Keratinocyte (primary cell): ENCODE measurements at regions not wholly inside any gene's neighbourhood (a gene's known extent, or its start where the extent isn't known, plus 50 kb on each side); places are given as distances from the start of the nearest gene placed in this dataset.

Experiments used
- DNase-seq: peaks from one replicate; pipeline ENCODE4 v3.0.0-alpha.2; 2011; ENCODE audit warnings: low read depth, missing footprints, low spot score
- FAIRE-seq: peaks from 2 replicates; lab custom pipeline; 2011; peaks lifted over from hg19 to GRCh38; lab: Jason Lieb, UNC
- H2AFZ ChIP-seq: 2 replicates; pipeline ENCODE4 v1.6.0; 2012; ENCODE audit warnings: low read length, control low read depth, inconsistent platforms; ENCODE audit not compliant: control insufficient read depth
- H3K27ac ChIP-seq: 2 replicates; pipeline ENCODE4 v1.5.1; 2011; ENCODE audit warnings: low read length; ENCODE audit not compliant: control insufficient read depth, insufficient read depth
- H3K27me3 ChIP-seq: 3 replicates; pipeline ENCODE4 v1.6.0; 2011; ENCODE audit warnings: low read length; ENCODE audit not compliant: control insufficient read depth, insufficient read depth; ENCODE audit errors: extremely low read depth
- H3K36me3 ChIP-seq, 2 experiments: 2 replicates in 1 of 2; 3 replicates in 1 of 2; pipeline ENCODE4 v1.5.1; 2011; ENCODE audit warnings: low read length in 2 of 2, mild to moderate bottlenecking in 1 of 2; ENCODE audit not compliant: control insufficient read depth in 2 of 2, insufficient read depth in 2 of 2; ENCODE audit errors: extremely low read depth in 1 of 2
- H3K4me1 ChIP-seq: 3 replicates; pipeline ENCODE4 v1.5.1; 2011; ENCODE audit warnings: low read length; ENCODE audit not compliant: control insufficient read depth, insufficient read depth; ENCODE audit errors: extremely low read depth
- H3K4me2 ChIP-seq: 3 replicates; pipeline ENCODE4 v1.6.0; 2011; ENCODE audit warnings: low read depth, low read length; ENCODE audit not compliant: control insufficient read depth, insufficient read depth; ENCODE audit errors: extremely low read depth
- H3K4me3 ChIP-seq, 3 experiments: fragments of 200-600 bp in 1 of 3; sonication (generic) in 1 of 3; 2 replicates in 2 of 3; 3 replicates in 1 of 3; pipeline ENCODE4 v1.5.1; 2011 to 2016; ENCODE audit warnings: low read length in 3 of 3, mild to moderate bottlenecking in 3 of 3, control low read depth in 2 of 3, inconsistent platforms in 1 of 3, low read depth in 1 of 3, mixed read lengths in 1 of 3, mixed run types in 1 of 3, moderate library complexity in 1 of 3; ENCODE audit not compliant: control insufficient read depth in 2 of 3, insufficient read depth in 2 of 3; ENCODE audit errors: extremely low read depth in 1 of 3
- H3K79me2 ChIP-seq: 2 replicates; pipeline ENCODE4 v1.6.0; 2012; ENCODE audit warnings: low read length; ENCODE audit not compliant: control insufficient read depth, insufficient read depth
- H3K9ac ChIP-seq: 3 replicates; pipeline ENCODE4 v1.6.0; 2011; ENCODE audit warnings: low read length; ENCODE audit not compliant: control insufficient read depth, insufficient read depth; ENCODE audit errors: extremely low read depth
- H3K9me1 ChIP-seq: 3 replicates; pipeline ENCODE4 v1.6.0; 2011; ENCODE audit warnings: low read length; ENCODE audit not compliant: control insufficient read depth, insufficient read depth; ENCODE audit errors: extremely low read depth
- H3K9me3 ChIP-seq: 2 replicates; pipeline ENCODE4 v1.5.1; 2012; ENCODE audit warnings: low read depth, low read length; ENCODE audit not compliant: control insufficient read depth
- H4K20me1 ChIP-seq: 3 replicates; pipeline ENCODE4 v1.6.0; 2011; ENCODE audit warnings: low read length; ENCODE audit not compliant: control insufficient read depth, insufficient read depth; ENCODE audit errors: extremely low read depth
- CTCF ChIP-seq, 3 experiments: IDR thresholded peaks in 1 of 3; conservative IDR thresholded peaks in 1 of 3; optimal IDR thresholded peaks in 1 of 3; 2 replicates in 2 of 3; 3 replicates in 1 of 3; pipeline versions ENCODE3 to v1.5.1; 2011; ENCODE audit warnings: low read length in 3 of 3, mild to moderate bottlenecking in 3 of 3, moderate library complexity in 2 of 3, control low read depth in 1 of 3, inconsistent platforms in 1 of 3; ENCODE audit not compliant: insufficient read depth in 2 of 3; ENCODE audit errors: extremely low read depth in 1 of 3
- EZH2 ChIP-seq: IDR thresholded peaks from one replicate; pipeline ENCODE4 v1.6.1; 2012; ENCODE audit warnings: inconsistent platforms, mild to moderate bottlenecking, low read length, moderate library complexity
- dilution Hi-C: fragments of 300-500 bp; cut with MboI; formaldehyde crosslinking; loops from one replicate; pipeline ENCODE4 v1.7.0; 2020; ENCODE audit warnings: low sequenced_read_pairs; ENCODE audit not compliant: extremely low pct_ligation_motif_present

GRCh38 chr16:65954446-65954845 lies 412.0 kb upstream of the CDH5 start:
- TF ChIP-seq EZH2, result no peak
- TF ChIP-seq CTCF (optimal IDR thresholded peaks at IDR 0.05 in 1 of 3, IDR thresholded peaks at IDR 0.05 in 1 of 3, conservative IDR thresholded peaks at IDR 0.05 in 1 of 3; ENCODE audit: extremely low read depth in 1 of 3, insufficient read depth in 2 of 3, low read length in 3 of 3), result no peak
- no peak overlapping the region for H3K4me3 ChIP-seq
- no peak for FAIRE-seq
- H3K9me3 ChIP-seq, result no peaks in the 10 kb centered on the region
- H4K20me1 ChIP-seq, result no peaks in the 10 kb centered on the region
- no peaks in the 10 kb centered on the region for H3K27me3 ChIP-seq
- H3K9me1 ChIP-seq, result no peaks in the 10 kb centered on the region
- no peaks in the 10 kb centered on the region for H3K79me2 ChIP-seq
- no peak overlapping the region for H3K9ac ChIP-seq
- no peaks in the 10 kb centered on the region for H3K4me1 ChIP-seq
- DNase-seq, result no peak
- H2AFZ ChIP-seq, result no peak overlapping the region
- no peak overlapping the region for H3K4me2 ChIP-seq
- dilution Hi-C loops, result no loop called here
- H3K36me3 ChIP-seq, result no peaks in the 10 kb centered on the region
- H3K27ac ChIP-seq, result no peak overlapping the region

- no peak overlapping the region for H3K9ac ChIP-seq
- H2AFZ ChIP-seq, result no peak overlapping the region
- H3K4me1 ChIP-seq, result no peaks in the 10 kb centered on the region
- dilution Hi-C loops, result no loop called here
- H3K27ac ChIP-seq, result no peak overlapping the region
- no peak overlapping the region for H3K4me3 ChIP-seq
- H3K9me3 ChIP-seq, result no peaks in the 10 kb centered on the region
- H3K9me1 ChIP-seq, result no peaks in the 10 kb centered on the region
- H3K36me3 ChIP-seq, result no peaks in the 10 kb centered on the region
- no peaks in the 10 kb centered on the region for H4K20me1 ChIP-seq
- DNase-seq, result no peak
- no peak overlapping the region for H3K4me2 ChIP-seq
- no peaks in the 10 kb centered on the region for H3K27me3 ChIP-seq
- no peaks in the 10 kb centered on the region for H3K79me2 ChIP-seq
- TF ChIP-seq EZH2, result no peak
- no peak for TF ChIP-seq CTCF (optimal IDR thresholded peaks at IDR 0.05 in 1 of 3, IDR thresholded peaks at IDR 0.05 in 1 of 3, conservative IDR thresholded peaks at IDR 0.05 in 1 of 3; ENCODE audit: extremely low read depth in 1 of 3, insufficient read depth in 2 of 3, low read length in 3 of 3)
- no peak for FAIRE-seq
Measured at GRCh38 chr16:65950211-65950610, 416.3 kb upstream of the CDH5 start.
